Upper lobe of left lung (tissue), 6 donors: ENCODE measurements at regions not wholly inside any gene's neighbourhood (a gene's known extent, or its start where the extent isn't known, plus 50 kb on each side); places are given as distances from the start of the nearest gene placed in this dataset.

Experiments used
- ATAC-seq, 2 donors: fragments of 200-7000 bp; cut with Tn5 transposase; one replicate each; pipeline ENCODE4 v1.9.1; 2022; ENCODE audit warnings: mild to moderate bottlenecking in 2 of 2, moderate library complexity in 2 of 2; ENCODE audit not compliant: low FRiP score in 2 of 2
- DNase-seq, 2 donors: peaks; one replicate each; pipeline ENCODE4 v3.0.0-alpha.2; 2019 to 2020
- H3K27ac ChIP-seq, 4 donors: fragments of 200-600 bp; sonication (generic); one replicate each; pipeline ENCODE4 v1.5.1; 2016 to 2019
- H3K27me3 ChIP-seq, 4 donors: fragments of 200-600 bp; sonication (generic); one replicate each; pipeline ENCODE4 v1.5.1; 2017 to 2019
- H3K36me3 ChIP-seq, 4 donors: fragments of 200-600 bp; sonication (generic); one replicate each; pipeline ENCODE4 v1.5.1; 2016 to 2019
- H3K4me1 ChIP-seq, 4 donors: fragments of 200-600 bp; sonication (generic); one replicate each; pipeline ENCODE4 v1.5.1; 2018 to 2019
- H3K4me3 ChIP-seq, 4 donors: fragments of 200-600 bp; sonication (generic); one replicate each; pipeline ENCODE4 v1.5.1; 2017 to 2019; ENCODE audit warnings: mild to moderate bottlenecking in 2 of 4, moderate library complexity in 1 of 4
- H3K9me3 ChIP-seq, 4 donors: fragments of 200-600 bp; sonication (generic); one replicate each; pipeline ENCODE4 v1.5.1; 2018 to 2019
- EP300 ChIP-seq, 4 donors: sonication (generic); formaldehyde crosslinking; IDR thresholded peaks; one replicate each; pipeline ENCODE4 v1.5.1; 2017; ENCODE audit warnings: antibody characterized with exemption in 4 of 4, control low read depth in 2 of 4
- POLR2A ChIP-seq, 4 donors: fragments of 450-650 bp; IDR thresholded peaks; one replicate each; pipeline ENCODE4 v1.5.1; 2016 to 2017; ENCODE audit warnings: antibody characterized with exemption in 4 of 4, mild to moderate bottlenecking in 2 of 4
- POLR2AphosphoS5 ChIP-seq, 2 donors: sonication (generic); formaldehyde crosslinking; IDR thresholded peaks; one replicate each; pipeline ENCODE4 v1.5.1; 2017; ENCODE audit warnings: antibody characterized with exemption in 2 of 2
- WGBS, 2 donors: methylation state at CpG; one replicate each; pipeline ENCODE4 v1.1.5; 2017 to 2018; 5-methylcytosine and 5-hydroxymethylcytosine counted together
- TF ChIP-seq, protein P1 (sequence below), 6 experiments: fragments of 450-650 bp in 4 of 6; fragments of 200-600 bp in 2 of 6; sonication (generic) in 2 of 6; IDR thresholded peaks; one replicate each; pipeline ENCODE4 v1.5.1; 2016 to 2019; ENCODE audit warnings: antibody characterized with exemption in 6 of 6
- donor health status: DM: no; HTN: no; CAD: no; lungs with moderate emphysema.
- donor health status: DM: no; HTN: yes; CAD: no; lungs with severe emphysema.

DNA sequence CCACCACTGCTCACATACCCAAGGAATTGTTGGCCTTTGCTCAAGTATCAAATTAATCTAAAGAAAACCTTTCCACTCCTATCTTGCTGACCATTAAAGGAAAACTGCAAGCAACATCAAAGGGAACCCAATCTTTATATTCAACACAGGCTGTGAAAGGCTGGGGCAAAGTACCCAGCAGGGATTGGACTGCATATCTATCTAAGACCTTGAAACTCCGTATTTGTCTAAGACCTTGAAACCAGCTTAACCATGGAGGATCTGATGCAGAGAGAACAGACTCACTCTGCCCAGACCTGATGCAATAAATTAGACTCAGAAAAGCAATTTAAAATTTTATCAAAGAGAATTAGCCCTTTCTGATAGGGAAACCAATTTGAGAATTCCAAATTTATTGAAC lies 102.2 kb downstream of the DIO2 start:
- TF ChIP-seq EP300 (IDR thresholded peaks at IDR 0.05) (no peak), POLR2A (IDR thresholded peaks at IDR 0.05) (no peak), POLR2AphosphoS5 (IDR thresholded peaks at IDR 0.05) (no peak)
- TF ChIP-seq, protein P1, sequence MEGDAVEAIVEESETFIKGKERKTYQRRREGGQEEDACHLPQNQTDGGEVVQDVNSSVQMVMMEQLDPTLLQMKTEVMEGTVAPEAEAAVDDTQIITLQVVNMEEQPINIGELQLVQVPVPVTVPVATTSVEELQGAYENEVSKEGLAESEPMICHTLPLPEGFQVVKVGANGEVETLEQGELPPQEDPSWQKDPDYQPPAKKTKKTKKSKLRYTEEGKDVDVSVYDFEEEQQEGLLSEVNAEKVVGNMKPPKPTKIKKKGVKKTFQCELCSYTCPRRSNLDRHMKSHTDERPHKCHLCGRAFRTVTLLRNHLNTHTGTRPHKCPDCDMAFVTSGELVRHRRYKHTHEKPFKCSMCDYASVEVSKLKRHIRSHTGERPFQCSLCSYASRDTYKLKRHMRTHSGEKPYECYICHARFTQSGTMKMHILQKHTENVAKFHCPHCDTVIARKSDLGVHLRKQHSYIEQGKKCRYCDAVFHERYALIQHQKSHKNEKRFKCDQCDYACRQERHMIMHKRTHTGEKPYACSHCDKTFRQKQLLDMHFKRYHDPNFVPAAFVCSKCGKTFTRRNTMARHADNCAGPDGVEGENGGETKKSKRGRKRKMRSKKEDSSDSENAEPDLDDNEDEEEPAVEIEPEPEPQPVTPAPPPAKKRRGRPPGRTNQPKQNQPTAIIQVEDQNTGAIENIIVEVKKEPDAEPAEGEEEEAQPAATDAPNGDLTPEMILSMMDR (IDR thresholded peaks at IDR 0.05) = no peak
- WGBS, 2 donors = 69 to 94% methylated on average over 1 of the region's 1 CpG
- no peak overlapping the region for H3K4me3 ChIP-seq
- no peaks in the 10 kb centered on the region for H3K4me1 ChIP-seq
- no peak for DNase-seq
- no peaks in the 10 kb centered on the region for H3K27me3 ChIP-seq
- no peak for ATAC-seq
- H3K27ac ChIP-seq = no peak overlapping the region
- H3K9me3 ChIP-seq = no peaks in the 10 kb centered on the region
- H3K36me3 ChIP-seq = no peaks in the 10 kb centered on the region

DNA sequence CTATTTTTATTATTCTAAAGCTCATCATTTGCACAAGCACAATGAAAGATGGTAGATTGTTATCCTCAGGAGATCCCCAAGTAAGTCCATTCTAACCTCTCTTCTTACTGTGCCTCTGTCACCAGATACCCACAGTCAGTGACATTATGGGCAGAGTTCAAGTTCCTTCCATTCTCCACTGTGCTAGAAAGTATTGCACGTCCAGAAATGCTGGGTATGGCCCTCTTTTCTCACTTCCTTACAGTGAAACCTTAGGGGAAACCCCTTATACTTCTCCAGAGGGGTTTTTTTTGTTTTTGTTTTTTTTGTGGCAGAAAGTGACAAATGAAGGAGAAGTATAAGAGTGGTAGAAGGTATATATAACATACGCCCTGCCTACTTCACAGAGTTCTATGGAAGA lies 102.9 kb downstream of the DIO2 start:
- Histone ChIP-seq H3K4me1 (no peaks in the 10 kb centered on the region), H3K9me3 (no peaks in the 10 kb centered on the region), H3K27ac (no peak overlapping the region), H3K27me3 (no peaks in the 10 kb centered on the region), H3K36me3 (no peaks in the 10 kb centered on the region), H3K4me3 (no peak overlapping the region)
- ATAC-seq = no peak
- DNase-seq = no peak
- TF ChIP-seq, protein P1 (IDR thresholded peaks at IDR 0.05) = no peak
- TF ChIP-seq EP300 (IDR thresholded peaks at IDR 0.05) = no peak
- TF ChIP-seq POLR2A (IDR thresholded peaks at IDR 0.05) = no peak
- no peak for TF ChIP-seq POLR2AphosphoS5 (IDR thresholded peaks at IDR 0.05)
- 64 to 69% methylated on average over 2 of the region's 2 CpGs for WGBS, 2 donors

DNA sequence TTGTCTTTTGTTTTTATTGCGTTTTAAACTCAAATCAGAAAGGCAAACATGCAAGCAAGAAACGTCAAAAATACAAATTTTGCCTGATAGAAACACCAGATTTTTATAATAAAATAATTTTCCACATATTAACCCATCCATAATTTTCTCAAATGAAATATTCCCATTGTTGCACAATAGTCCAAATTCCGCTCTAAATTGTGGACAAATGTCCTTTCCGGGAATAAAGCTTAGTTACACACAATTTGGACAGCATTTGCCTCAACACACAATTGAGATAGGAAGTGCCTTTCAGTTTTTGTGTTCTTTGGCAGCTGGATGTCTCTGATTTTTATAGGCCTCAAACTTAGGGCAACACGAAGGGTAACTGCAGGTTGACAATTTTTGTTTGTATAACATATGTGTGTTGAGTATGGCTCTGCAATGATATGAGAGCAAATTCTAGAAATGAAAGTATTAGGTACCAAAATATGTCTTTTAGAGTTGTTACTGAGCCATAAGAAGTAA lies 105.8 kb downstream of the DIO2 start:
- DNase-seq = no peak
- Histone ChIP-seq H3K36me3 (no peaks in the 10 kb centered on the region), H3K4me1 (no peaks in the 10 kb centered on the region), H3K27me3 (no peaks in the 10 kb centered on the region), H3K27ac (no peak overlapping the region), H3K9me3 (no peaks in the 10 kb centered on the region), H3K4me3 (no peak overlapping the region)
- WGBS, 2 donors = 54 to 62% methylated on average over 5 of the region's 5 CpGs
- no peak for ATAC-seq
- TF ChIP-seq POLR2A (IDR thresholded peaks at IDR 0.05) = no peak
- TF ChIP-seq, protein P1 (IDR thresholded peaks at IDR 0.05) = no peak
- no peak for TF ChIP-seq EP300 (IDR thresholded peaks at IDR 0.05)
- TF ChIP-seq POLR2AphosphoS5 (IDR thresholded peaks at IDR 0.05) = no peak

DNA sequence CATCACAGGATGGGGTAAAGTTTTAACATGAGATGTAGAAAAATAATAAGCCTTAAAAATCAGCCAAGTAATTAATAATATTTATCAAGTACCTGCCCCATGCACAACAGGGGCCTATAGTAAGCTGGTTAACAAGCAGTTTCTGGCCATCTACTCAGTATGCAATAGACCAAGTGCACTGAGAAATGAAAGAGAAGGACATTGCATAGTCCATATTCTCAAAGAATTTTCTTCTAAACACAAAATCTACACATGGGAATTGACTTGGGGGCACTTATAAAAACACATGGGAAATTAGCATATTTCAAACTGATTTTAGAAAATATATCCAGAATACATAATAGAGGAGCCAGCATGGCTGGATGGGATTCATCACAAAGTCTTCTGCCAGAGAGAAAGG lies 109.5 kb downstream of the DIO2 start:
- ATAC-seq (no peak), DNase-seq (no peak)
- Histone ChIP-seq H3K9me3 (no peaks in the 10 kb centered on the region), H3K27me3 (no peaks in the 10 kb centered on the region), H3K36me3 (no peaks in the 10 kb centered on the region), H3K4me3 (no peak overlapping the region), H3K27ac (no peak overlapping the region), H3K4me1 (no peaks in the 10 kb centered on the region)
- TF ChIP-seq POLR2AphosphoS5 (IDR thresholded peaks at IDR 0.05) (no peak), EP300 (IDR thresholded peaks at IDR 0.05) (no peak)

DNA sequence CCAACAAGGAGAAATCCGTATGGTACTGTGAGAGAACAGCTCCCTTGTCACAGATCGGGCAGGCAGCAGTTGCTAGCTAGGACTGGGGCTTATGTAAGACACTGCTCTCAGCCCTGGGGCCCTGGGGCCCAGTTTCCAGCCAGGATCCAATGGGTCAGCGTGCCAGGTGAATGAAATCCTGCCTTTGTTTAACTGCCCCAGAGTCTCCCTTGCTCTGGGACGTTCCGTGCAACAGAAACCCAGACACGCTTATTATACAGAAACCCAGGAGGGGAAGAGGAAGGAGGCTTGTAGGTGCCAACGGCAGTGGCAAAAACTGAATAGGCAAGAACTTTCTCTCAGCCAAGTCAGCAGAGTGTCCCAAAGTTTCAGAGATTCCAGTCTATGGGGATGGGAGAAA lies 110.6 kb downstream of the DIO2 start:
- Histone ChIP-seq H3K27ac (no peak overlapping the region), H3K27me3 (no peaks in the 10 kb centered on the region), H3K4me3 (no peak overlapping the region), H3K9me3 (no peaks in the 10 kb centered on the region), H3K4me1 (no peaks in the 10 kb centered on the region), H3K36me3 (no peaks in the 10 kb centered on the region)
- TF ChIP-seq POLR2AphosphoS5 (IDR thresholded peaks at IDR 0.05) (no peak), POLR2A (IDR thresholded peaks at IDR 0.05) (no peak), EP300 (IDR thresholded peaks at IDR 0.05) (no peak)
- TF ChIP-seq, protein P1 (IDR thresholded peaks at IDR 0.05) = no peak
- ATAC-seq (no peak), DNase-seq (no peak)
- WGBS, 2 donors = 82 to 86% methylated on average over 7 of the region's 7 CpGs
